Endothelial cell of umbilical vein (primary cell): ENCODE measurements at regions not wholly inside any gene's neighbourhood (a gene's known extent, or its start where the extent isn't known, plus 50 kb on each side); places are given as distances from the start of the nearest gene placed in this dataset.

ENCODE experiments used
- BruUV-seq: library from RNA; stranded (reverse); fragments of 400-500 nt; replicated peaks from 2 replicates; lab custom pipeline; 2021; lab: Mats Ljungman, UMichigan
- CTCF ChIA-PET: fragments of 300-600, 350-600 bp; sonication (Branson Sonifier 250); formaldehyde crosslinking; loops from one replicate; lab custom pipeline; 2021; ENCODE audit warnings: antibody characterized with exemption, inconsistent platforms; lab: Charles Lee
- POLR2A ChIA-PET: fragments of 300-600, 350-600 bp; sonication (Branson Sonifier 250); formaldehyde crosslinking; loops from one replicate; lab custom pipeline; 2021; ENCODE audit warnings: antibody characterized with exemption, inconsistent platforms; lab: Charles Lee
- DNase-seq: peaks from one replicate; pipeline ENCODE4 v3.0.0-alpha.2; 2011; ENCODE audit warnings: low read depth, low spot score
- FAIRE-seq: peaks from 2 replicates; lab custom pipeline; 2011; peaks lifted over from hg19 to GRCh38; lab: Jason Lieb, UNC
- H2AFZ ChIP-seq: 2 replicates; pipeline ENCODE4 v1.6.0; 2012; ENCODE audit warnings: low read depth, low read length, control low read depth, inconsistent platforms
- H3K27ac ChIP-seq: 2 replicates; pipeline ENCODE4 v1.5.1; 2011; ENCODE audit warnings: low read depth, mild to moderate bottlenecking, control low read depth, low read length, moderate library complexity; ENCODE audit not compliant: insufficient read depth
- H3K27me3 ChIP-seq, 2 experiments: 2 replicates each; pipeline versions ENCODE4 v1.6.0 to v1.6.1; 2011; ENCODE audit warnings: low read length in 2 of 2, mixed read lengths in 1 of 2; ENCODE audit not compliant: control insufficient read depth in 2 of 2, insufficient read depth in 2 of 2
- H3K36me3 ChIP-seq, 2 experiments: 2 replicates in 1 of 2; 3 replicates in 1 of 2; pipeline ENCODE4 v1.5.1; 2011; ENCODE audit warnings: low read length in 2 of 2, mild to moderate bottlenecking in 1 of 2, moderate library complexity in 1 of 2; ENCODE audit not compliant: control insufficient read depth in 2 of 2, insufficient read depth in 2 of 2; ENCODE audit errors: extremely low read depth in 1 of 2
- H3K4me1 ChIP-seq: 3 replicates; pipeline ENCODE4 v1.5.1; 2011; ENCODE audit warnings: mild to moderate bottlenecking, low read length; ENCODE audit not compliant: control insufficient read depth, insufficient read depth; ENCODE audit errors: extremely low read depth
- H3K4me2 ChIP-seq: 2 replicates; pipeline ENCODE4 v1.6.1; 2011; ENCODE audit warnings: low read length, control low read depth, mixed read lengths; ENCODE audit not compliant: insufficient read depth
- H3K4me3 ChIP-seq, 3 experiments: fragments of 200-600 bp in 1 of 3; sonication (generic), shearing (Covaris generic) in 1 of 3; replicated peaks in 1 of 3; 2 replicates each; pipeline ENCODE4 v1.5.1; 2011 to 2016; ENCODE audit warnings: control low read depth in 3 of 3, low read length in 3 of 3, mild to moderate bottlenecking in 2 of 3, inconsistent platforms in 1 of 3, low read depth in 1 of 3, moderate library complexity in 1 of 3; ENCODE audit not compliant: insufficient read depth in 1 of 3
- H3K79me2 ChIP-seq: 2 replicates; pipeline ENCODE4 v1.6.0; 2012; ENCODE audit warnings: low read length, inconsistent platforms; ENCODE audit not compliant: control insufficient read depth, insufficient read depth
- H3K9ac ChIP-seq: replicated peaks from 2 replicates; pipeline ENCODE3; 2011; ENCODE audit warnings: low read length, control low read depth; ENCODE audit not compliant: insufficient read depth; ENCODE audit errors: extremely low read depth
- H3K9me1 ChIP-seq: replicated peaks from 3 replicates; pipeline ENCODE4 v1.6.0; 2011; ENCODE audit warnings: mild to moderate bottlenecking, low read length; ENCODE audit not compliant: control insufficient read depth, insufficient read depth; ENCODE audit errors: extremely low read depth
- H3K9me3 ChIP-seq: replicated peaks from 2 replicates; pipeline ENCODE4 v1.5.1; 2012; ENCODE audit warnings: low read length, inconsistent platforms; ENCODE audit not compliant: control insufficient read depth, insufficient read depth
- H4K20me1 ChIP-seq: replicated peaks from 2 replicates; pipeline ENCODE3; 2011; ENCODE audit warnings: mild to moderate bottlenecking, low read length; ENCODE audit not compliant: control insufficient read depth, insufficient read depth; ENCODE audit errors: extremely low read depth
- EZH2 ChIP-seq: IDR thresholded peaks from 2 replicates; pipeline ENCODE4 v1.6.1; 2012; ENCODE audit warnings: borderline replicate concordance, low read depth, mild to moderate bottlenecking, moderate library complexity, low read length, inconsistent platforms; ENCODE audit not compliant: severe bottlenecking
- FOS ChIP-seq: IDR thresholded peaks from 2 replicates; pipeline ENCODE4 v1.6.1; 2011; ENCODE audit warnings: mild to moderate bottlenecking, low read length, moderate library complexity, borderline replicate concordance; ENCODE audit not compliant: insufficient read depth
- GATA2 ChIP-seq: IDR thresholded peaks from 2 replicates; pipeline ENCODE4 v1.7.0; 2011; ENCODE audit warnings: low read depth, mild to moderate bottlenecking, moderate library complexity, mixed read lengths, low read length; ENCODE audit not compliant: insufficient read length, insufficient read depth
- JUN ChIP-seq: IDR thresholded peaks from 2 replicates; pipeline ENCODE4 v1.6.1; 2011; ENCODE audit warnings: borderline replicate concordance, low read depth; ENCODE audit not compliant: insufficient read length, insufficient read depth
- MYC ChIP-seq: IDR thresholded peaks from one replicate; pipeline ENCODE4 v1.6.1; 2011; ENCODE audit warnings: mild to moderate bottlenecking, low read depth, low read length
- POLR2A ChIP-seq: IDR thresholded peaks from 2 replicates; pipeline ENCODE4 v1.6.1; 2012; ENCODE audit warnings: low read depth, mild to moderate bottlenecking, control low read depth, low read length
- POLR2AphosphoS5 ChIP-seq: IDR thresholded peaks from 2 replicates; pipeline ENCODE4 v1.6.1; 2012; ENCODE audit warnings: low read depth, mild to moderate bottlenecking, control low read depth, low read length, moderate library complexity; ENCODE audit not compliant: insufficient read depth
- dilution Hi-C: fragments of 300-500 bp; cut with MboI; formaldehyde crosslinking; loops from one replicate; pipeline ENCODE4 v1.15.0; 2019; ENCODE audit warnings: low sequenced_read_pairs; ENCODE audit not compliant: extremely low pct_ligation_motif_present
- intact Hi-C: fragments of 100-400 bp; cut with micrococcal nuclease; formaldehyde crosslinking; loops from one replicate; pipeline ENCODE4 v1.10.0; 2022
- TF ChIP-seq, protein P1 (sequence below), 2 donors: IDR thresholded peaks; 1 replicate in 1 of 2; 2 replicates in 1 of 2; pipeline ENCODE4 v1.5.1; 2011; ENCODE audit warnings: low read length in 2 of 2, mild to moderate bottlenecking in 2 of 2, moderate library complexity in 2 of 2, control low read depth in 1 of 2, inconsistent platforms in 1 of 2, low read depth in 1 of 2; ENCODE audit not compliant: insufficient read depth in 1 of 2; ENCODE audit errors: extremely low read depth in 1 of 2
- TF ChIP-seq, protein P2 (sequence below): IDR thresholded peaks from 2 replicates; pipeline ENCODE4 v1.6.1; 2011; ENCODE audit not compliant: insufficient read depth, insufficient read length

DNA sequence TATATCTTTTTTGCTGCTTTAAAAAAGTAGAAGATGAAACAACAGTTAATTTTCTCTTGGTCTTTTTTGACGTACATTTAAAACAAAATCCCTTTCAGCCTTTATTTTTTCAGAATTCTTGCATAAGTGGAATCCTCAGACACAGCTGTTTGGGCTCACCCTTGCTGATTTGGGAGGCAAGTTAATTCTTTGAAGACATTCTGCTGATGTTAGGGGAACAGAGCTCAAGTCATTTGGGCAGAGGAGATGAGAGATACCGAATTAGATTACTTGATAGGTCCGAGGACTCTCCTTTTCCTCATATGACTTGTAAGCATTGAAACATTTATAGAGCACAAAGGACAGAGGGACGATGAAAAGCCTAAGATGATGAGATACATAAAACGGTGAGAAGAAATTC, 567.9 kb upstream of the CITED2 start:
- dilution Hi-C loops (no loop called here), intact Hi-C loops (no loop called here)
- no peak for DNase-seq
- CTCF ChIA-PET: interaction anchor here (1.3 kb wide), 1 partner anchor 35 kb away, joined by 3 read pairs; no protein-coding TSS in a partner anchor
- no peaks in the 10 kb centered on the region for H3K9me3 ChIP-seq
- H3K27me3 ChIP-seq: no peaks in the 10 kb centered on the region
- no TSS peak for BruUV-seq
- no peak for FAIRE-seq
- no peak overlapping the region for H2AFZ ChIP-seq
- H3K4me3 ChIP-seq: no peak overlapping the region
- H4K20me1 ChIP-seq: no peaks in the 10 kb centered on the region
- no peak overlapping the region for H3K4me2 ChIP-seq
- peak overlapping the region; percentile 90 for H3K27ac ChIP-seq
- peaks cover 24% of the 10 kb centered on the region for H3K4me1 ChIP-seq
- TF ChIP-seq POLR2A (no peak), GATA2 (no peak), POLR2AphosphoS5 (no peak)
- TF ChIP-seq, protein P1, sequence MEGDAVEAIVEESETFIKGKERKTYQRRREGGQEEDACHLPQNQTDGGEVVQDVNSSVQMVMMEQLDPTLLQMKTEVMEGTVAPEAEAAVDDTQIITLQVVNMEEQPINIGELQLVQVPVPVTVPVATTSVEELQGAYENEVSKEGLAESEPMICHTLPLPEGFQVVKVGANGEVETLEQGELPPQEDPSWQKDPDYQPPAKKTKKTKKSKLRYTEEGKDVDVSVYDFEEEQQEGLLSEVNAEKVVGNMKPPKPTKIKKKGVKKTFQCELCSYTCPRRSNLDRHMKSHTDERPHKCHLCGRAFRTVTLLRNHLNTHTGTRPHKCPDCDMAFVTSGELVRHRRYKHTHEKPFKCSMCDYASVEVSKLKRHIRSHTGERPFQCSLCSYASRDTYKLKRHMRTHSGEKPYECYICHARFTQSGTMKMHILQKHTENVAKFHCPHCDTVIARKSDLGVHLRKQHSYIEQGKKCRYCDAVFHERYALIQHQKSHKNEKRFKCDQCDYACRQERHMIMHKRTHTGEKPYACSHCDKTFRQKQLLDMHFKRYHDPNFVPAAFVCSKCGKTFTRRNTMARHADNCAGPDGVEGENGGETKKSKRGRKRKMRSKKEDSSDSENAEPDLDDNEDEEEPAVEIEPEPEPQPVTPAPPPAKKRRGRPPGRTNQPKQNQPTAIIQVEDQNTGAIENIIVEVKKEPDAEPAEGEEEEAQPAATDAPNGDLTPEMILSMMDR (IDR thresholded peaks at IDR 0.05; ENCODE audit: extremely low read depth in 1 of 2, insufficient read depth in 1 of 2, low read depth in 1 of 2, low read length in 2 of 2): no peak
- no peaks in the 10 kb centered on the region for H3K79me2 ChIP-seq
- no peaks in the 10 kb centered on the region for H3K9me1 ChIP-seq
- no peak overlapping the region for H3K9ac ChIP-seq
- POLR2A ChIA-PET: no interaction called here
- H3K36me3 ChIP-seq: no peaks in the 10 kb centered on the region

DNA sequence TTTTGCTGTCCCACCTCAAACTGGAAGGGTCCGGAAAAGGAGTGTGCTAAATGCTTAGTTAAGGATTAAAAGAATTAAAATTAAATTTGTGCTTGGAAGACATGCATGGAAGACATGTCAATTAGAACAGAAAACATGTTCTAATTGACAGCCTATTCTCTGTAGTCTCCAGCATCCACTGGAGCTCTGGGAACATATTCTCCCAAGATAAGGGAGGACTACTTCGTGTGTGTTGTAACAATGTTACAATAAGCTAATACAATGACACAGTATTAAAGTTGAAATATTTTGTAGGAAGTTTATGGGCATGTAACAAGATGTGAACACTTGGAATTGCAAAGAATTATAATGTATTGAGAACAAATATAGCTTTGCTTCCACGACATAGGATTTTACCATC, 567.4 kb upstream of the CITED2 start:
- no peaks in the 10 kb centered on the region for H4K20me1 ChIP-seq
- no peaks in the 10 kb centered on the region for H3K36me3 ChIP-seq
- H3K9ac ChIP-seq: no peak overlapping the region
- TF ChIP-seq MYC (no peak), GATA2 (no peak), POLR2A (no peak), POLR2AphosphoS5 (no peak), JUN (no peak), FOS (no peak), EZH2 (no peak)
- TF ChIP-seq, protein P1 (IDR thresholded peaks at IDR 0.05; ENCODE audit: extremely low read depth in 1 of 2, insufficient read depth in 1 of 2, low read depth in 1 of 2, low read length in 2 of 2): no peak
- TF ChIP-seq, protein P2, sequence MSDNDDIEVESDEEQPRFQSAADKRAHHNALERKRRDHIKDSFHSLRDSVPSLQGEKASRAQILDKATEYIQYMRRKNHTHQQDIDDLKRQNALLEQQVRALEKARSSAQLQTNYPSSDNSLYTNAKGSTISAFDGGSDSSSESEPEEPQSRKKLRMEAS: no peak
- H3K79me2 ChIP-seq: no peaks in the 10 kb centered on the region
- intact Hi-C loops: no loop called here
- BruUV-seq: no TSS peak
- H3K4me2 ChIP-seq: no peak overlapping the region
- H3K4me1 ChIP-seq: peaks cover 24% of the 10 kb centered on the region
- no peaks in the 10 kb centered on the region for H3K9me1 ChIP-seq
- FAIRE-seq (no peak), DNase-seq (no peak)
- no peak overlapping the region for H2AFZ ChIP-seq
- CTCF ChIA-PET: no interaction called here
- H3K27ac ChIP-seq: no peak overlapping the region
- POLR2A ChIA-PET: no interaction called here
- no peak overlapping the region for H3K4me3 ChIP-seq
- H3K27me3 ChIP-seq: no peaks in the 10 kb centered on the region
- no peaks in the 10 kb centered on the region for H3K9me3 ChIP-seq
- dilution Hi-C loops: no loop called here
